HepG2 (cell line): ENCODE measurements at regions not wholly inside any gene's neighbourhood (a gene's known extent, or its start where the extent isn't known, plus 50 kb on each side); places are given as distances from the start of the nearest gene placed in this dataset.
A peak's percentile ranks its signal among the peaks of the same experiment; 100 is the strongest.

Experiments
- ATAC-seq: fragments of 200-7000 bp; cut with Tn5 transposase; 3 replicates; pipeline ENCODE4 v1.9.1; 2020; ENCODE audit warnings: mild to moderate bottlenecking, moderate library complexity
- BruUV-seq: library from RNA; stranded (reverse); fragments of 400-500 nt; replicated peaks from 2 replicates; lab custom pipeline; 2021; lab: Mats Ljungman, UMichigan
- CTCF ChIA-PET: fragments of 300-600 bp; formaldehyde crosslinking; extraction: SDS; loops from one replicate; lab custom pipeline; 2021; ENCODE audit warnings: low total read pairs, inconsistent platforms, low intra/inter-chr PET ratio; lab: Yijun Ruan, JAX
- POLR2A ChIA-PET: fragments of 350-600 bp; sonication (Branson Sonifier 250); formaldehyde crosslinking; loops from one replicate; lab custom pipeline; 2020; ENCODE audit warnings: antibody characterized with exemption, inconsistent platforms; lab: Yijun Ruan, JAX
- DNase-seq: peaks from one replicate; pipeline ENCODE4 v3.0.0-alpha.2; 2015; ENCODE audit warnings: low spot score
- FAIRE-seq: peaks from 3 replicates; lab custom pipeline; 2011; peaks lifted over from hg19 to GRCh38; lab: Jason Lieb, UNC
- H2AFZ ChIP-seq: one replicate; pipeline ENCODE4 v1.6.1; 2011; ENCODE audit warnings: low read length, inconsistent platforms
- H3K27ac ChIP-seq: fragments of 300-600 bp; 3 replicates; pipeline ENCODE4 v1.8.0; 2011; ENCODE audit warnings: mixed run types, mild to moderate bottlenecking, mixed read lengths, low read length, inconsistent platforms; ENCODE audit not compliant: insufficient read depth; ENCODE audit errors: extremely low read length
- H3K27me3 ChIP-seq, 2 experiments: fragments of 200-600 bp in 1 of 2; 2 replicates in 1 of 2; 3 replicates in 1 of 2; pipeline versions ENCODE4 v1.6.0 to v1.8.0; 2011; ENCODE audit warnings: low read length in 2 of 2, mild to moderate bottlenecking in 2 of 2, moderate library complexity in 2 of 2, inconsistent platforms in 1 of 2; ENCODE audit not compliant: insufficient read depth in 2 of 2, control insufficient read depth in 1 of 2
- H3K36me3 ChIP-seq, 2 experiments: fragments of 200-600 bp in 1 of 2; replicated peaks in 1 of 2; 2 replicates in 1 of 2; 3 replicates in 1 of 2; pipeline versions ENCODE4 v1.5.1 to v1.8.0; 2011; ENCODE audit warnings: low read length in 2 of 2, inconsistent platforms in 1 of 2; ENCODE audit not compliant: insufficient read depth in 2 of 2, control insufficient read depth in 1 of 2
- H3K4me1 ChIP-seq: 2 replicates; pipeline ENCODE4 v1.5.1; 2012; ENCODE audit warnings: low read length, inconsistent platforms; ENCODE audit not compliant: insufficient read depth
- H3K4me2 ChIP-seq: 2 replicates; pipeline ENCODE4 v1.6.0; 2011; ENCODE audit warnings: low read depth, low read length, inconsistent platforms
- H3K4me3 ChIP-seq, 3 experiments: fragments of 200-600 bp in 1 of 3; sonication (generic), shearing (Covaris generic) in 1 of 3; replicated peaks in 1 of 3; 2 replicates each; pipeline ENCODE4 v1.5.1; 2011 to 2016; ENCODE audit warnings: low read length in 3 of 3, inconsistent platforms in 2 of 3, low read depth in 2 of 3, mild to moderate bottlenecking in 2 of 3, control low read depth in 1 of 3, mixed read lengths in 1 of 3; ENCODE audit not compliant: insufficient read depth in 1 of 3
- H3K79me2 ChIP-seq: one replicate; pipeline ENCODE4 v1.6.1; 2011; ENCODE audit warnings: low read length, inconsistent platforms; ENCODE audit not compliant: insufficient read depth
- H3K9ac ChIP-seq: 2 replicates; pipeline ENCODE4 v1.6.0; 2011; ENCODE audit warnings: mild to moderate bottlenecking, low read depth, low read length, inconsistent platforms; ENCODE audit not compliant: insufficient read depth
- H3K9me3 ChIP-seq: 2 replicates; pipeline ENCODE4 v1.5.1; 2012; ENCODE audit warnings: mild to moderate bottlenecking, low read length
- H4K20me1 ChIP-seq: 2 replicates; pipeline ENCODE4 v1.6.0; 2011; ENCODE audit warnings: inconsistent platforms, mild to moderate bottlenecking, low read length, moderate library complexity; ENCODE audit not compliant: insufficient read depth
- ATF7 ChIP-seq, 2 experiments: fragments of 450-650 bp in 1 of 2; sonication (generic) in 1 of 2; formaldehyde crosslinking in 1 of 2; IDR thresholded peaks; 2 replicates each; pipeline versions ENCODE4 v1.4.0 to v1.6.1; 2016 to 2020; ENCODE audit warnings: antibody characterized with exemption in 1 of 2, mild to moderate bottlenecking in 1 of 2, missing genetic modification reagents in 1 of 2
- CCDC6 ChIP-seq: sonication (generic); formaldehyde crosslinking; IDR thresholded peaks from 2 replicates; pipeline ENCODE4 v1.8.1; 2022; ENCODE audit warnings: mild to moderate bottlenecking, missing genetic modification reagents, moderate library complexity
- GTF3A ChIP-seq: sonication (generic); formaldehyde crosslinking; conservative IDR thresholded peaks from 2 replicates; pipeline ENCODE4 v1.4.0; 2020; ENCODE audit warnings: mild to moderate bottlenecking, missing genetic modification reagents
- HHEX ChIP-seq: IDR thresholded peaks from 2 replicates; pipeline ENCODE4 v1.6.1; 2016; ENCODE audit warnings: control low read depth
- MAFK ChIP-seq, 2 experiments: IDR thresholded peaks in 1 of 2; conservative IDR thresholded peaks in 1 of 2; 2 replicates each; pipeline ENCODE4 v1.6.1; 2011; ENCODE audit warnings: improper control_type of control experiment in 2 of 2, low read length in 2 of 2
- MYNN ChIP-seq: sonication (generic); formaldehyde crosslinking; IDR thresholded peaks from 2 replicates; pipeline ENCODE4 v1.4.0; 2020; ENCODE audit warnings: mild to moderate bottlenecking, low read depth, missing genetic modification reagents
- PBX3 ChIP-seq: sonication (generic); formaldehyde crosslinking; IDR thresholded peaks from 2 replicates; pipeline ENCODE4 v1.8.1; 2023; ENCODE audit warnings: missing genetic modification reagents, inconsistent platforms, borderline replicate concordance
- SMARCC2 ChIP-seq: fragments of 450-650 bp; IDR thresholded peaks from 2 replicates; pipeline ENCODE4 v1.6.1; 2017; ENCODE audit warnings: antibody characterized with exemption, mild to moderate bottlenecking
- U2AF1 ChIP-seq: fragments of 200-400 bp; formaldehyde crosslinking; optimal IDR thresholded peaks from 2 replicates; pipeline ENCODE3; 2017; ENCODE audit warnings: mild to moderate bottlenecking, low read depth, low read length
- YY1 ChIP-seq: IDR thresholded peaks from 2 replicates; pipeline ENCODE4 v1.6.1; 2011; ENCODE audit warnings: low read length, low read depth, moderate library complexity, mild to moderate bottlenecking; ENCODE audit not compliant: insufficient read depth, insufficient replicate concordance
- ZBTB21 ChIP-seq: sonication (generic); formaldehyde crosslinking; IDR thresholded peaks from 2 replicates; pipeline ENCODE4 v1.4.0; 2020; ENCODE audit warnings: missing genetic modification reagents
- ZNF446 ChIP-seq: sonication (generic); formaldehyde crosslinking; IDR thresholded peaks from 2 replicates; pipeline ENCODE4 v1.5.0; 2020; ENCODE audit warnings: mild to moderate bottlenecking, missing genetic modification reagents
- WGBS: methylation state at CpG from one replicate; pipeline ENCODE4 v1.1.6; 2017; ENCODE audit warnings: low lambda C conversion rate; 5-methylcytosine and 5-hydroxymethylcytosine counted together
- in situ Hi-C: cut with HindIII; loops from 2 replicates; pipeline ENCODE4 v1.10.0; 2017; ENCODE audit warnings: low pct_unique_long_range_greater_than_20kb; ENCODE audit not compliant: extremely low pct_ligation_motif_present
- intact Hi-C: fragments of 100-400 bp; cut with micrococcal nuclease; formaldehyde crosslinking; loops from one replicate; pipeline ENCODE4 v1.10.0; 2022; ENCODE audit not compliant: unreplicated experiment
- TF ChIP-seq, protein P1 (sequence below): sonication (generic); formaldehyde crosslinking; IDR thresholded peaks from 2 replicates; pipeline ENCODE4 v1.5.0; 2020; ENCODE audit warnings: missing genetic modification reagents, mild to moderate bottlenecking, borderline replicate concordance

GRCh38 chr12:29944269-29945000 is 160.7 kb upstream of the TMTC1 start:
- Histone ChIP-seq H4K20me1 (no peaks in the 10 kb centered on the region), H3K4me2 (no peak overlapping the region), H3K27me3 (no peaks in the 10 kb centered on the region), H3K9me3 (no peaks in the 10 kb centered on the region), H3K4me1 (no peaks in the 10 kb centered on the region), H3K79me2 (no peaks in the 10 kb centered on the region), H3K27ac (no peak overlapping the region), H2AFZ (no peak overlapping the region), H3K36me3 (no peaks in the 10 kb centered on the region), H3K4me3 (no peak overlapping the region), H3K9ac (no peak overlapping the region)
- CTCF ChIA-PET: no interaction called here
- no peak for FAIRE-seq
- TF ChIP-seq, protein P1, sequence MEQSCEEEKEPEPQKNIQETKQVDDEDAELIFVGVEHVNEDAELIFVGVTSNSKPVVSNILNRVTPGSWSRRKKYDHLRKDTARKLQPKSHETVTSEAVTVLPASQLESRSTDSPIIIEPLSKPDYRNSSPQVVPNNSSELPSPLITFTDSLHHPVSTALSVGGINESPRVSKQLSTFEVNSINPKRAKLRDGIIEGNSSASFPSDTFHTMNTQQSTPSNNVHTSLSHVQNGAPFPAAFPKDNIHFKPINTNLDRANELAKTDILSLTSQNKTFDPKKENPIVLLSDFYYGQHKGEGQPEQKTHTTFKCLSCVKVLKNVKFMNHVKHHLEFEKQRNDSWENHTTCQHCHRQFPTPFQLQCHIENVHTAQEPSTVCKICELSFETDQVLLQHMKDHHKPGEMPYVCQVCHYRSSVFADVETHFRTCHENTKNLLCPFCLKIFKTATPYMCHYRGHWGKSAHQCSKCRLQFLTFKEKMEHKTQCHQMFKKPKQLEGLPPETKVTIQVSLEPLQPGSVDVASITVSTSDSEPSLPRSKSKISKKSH (CRISPR knock-in tag): no peak
- TF ChIP-seq ZBTB21 (CRISPR knock-in tag): no peak
- TF ChIP-seq ATF7 (IDR thresholded peaks at IDR 0.05): peak; percentile 69; the same call in 1 of the 2 replicates
- no peak for TF ChIP-seq ATF7 (CRISPR knock-in tag; IDR thresholded peaks at IDR 0.05)
- peak in 1 of 2 experiments; percentile 56; a peak in 2 of 4 replicates for TF ChIP-seq MAFK (conservative IDR thresholded peaks at IDR 0.05 in 1 of 2, IDR thresholded peaks at IDR 0.05 in 1 of 2; ENCODE audit: low read length in 2 of 2)
- TF ChIP-seq U2AF1: no peak
- TF ChIP-seq YY1: no peak
- no peak for TF ChIP-seq PBX3 (CRISPR knock-in tag)
- no peak for TF ChIP-seq HHEX (CRISPR knock-in tag)
- no peak for TF ChIP-seq GTF3A (CRISPR knock-in tag)
- no peak for TF ChIP-seq SMARCC2
- no peak for TF ChIP-seq MYNN (CRISPR knock-in tag)
- TF ChIP-seq ZNF446 (CRISPR knock-in tag): no peak
- no peak for TF ChIP-seq CCDC6 (CRISPR knock-in tag)
- 41% methylated on average over 2 of the region's 2 CpGs for WGBS
- DNase-seq: no peak
- intact Hi-C loops: no loop called here
- no TSS peak for BruUV-seq
- in situ Hi-C loops: no loop called here
- POLR2A ChIA-PET: no interaction called here
- no peak for ATAC-seq
